Astrocyte (in vitro differentiated cells and primary cell): ENCODE measurements at regions not wholly inside any gene's neighbourhood (a gene's known extent, or its start where the extent isn't known, plus 50 kb on each side); places are given as distances from the start of the nearest gene placed in this dataset.

Experiments used
- EZH2 ChIP-seq: IDR thresholded peaks from 2 replicates; pipeline ENCODE4 v1.6.1; 2012; ENCODE audit warnings: mild to moderate bottlenecking, low read length, inconsistent platforms; ENCODE audit not compliant: insufficient read depth
- TF ChIP-seq, protein P1 (sequence below): IDR thresholded peaks from 2 replicates; pipeline ENCODE4 v1.5.1; 2011; ENCODE audit warnings: low read depth, mild to moderate bottlenecking, inconsistent platforms, low read length, moderate library complexity; ENCODE audit not compliant: insufficient read depth

DNA sequence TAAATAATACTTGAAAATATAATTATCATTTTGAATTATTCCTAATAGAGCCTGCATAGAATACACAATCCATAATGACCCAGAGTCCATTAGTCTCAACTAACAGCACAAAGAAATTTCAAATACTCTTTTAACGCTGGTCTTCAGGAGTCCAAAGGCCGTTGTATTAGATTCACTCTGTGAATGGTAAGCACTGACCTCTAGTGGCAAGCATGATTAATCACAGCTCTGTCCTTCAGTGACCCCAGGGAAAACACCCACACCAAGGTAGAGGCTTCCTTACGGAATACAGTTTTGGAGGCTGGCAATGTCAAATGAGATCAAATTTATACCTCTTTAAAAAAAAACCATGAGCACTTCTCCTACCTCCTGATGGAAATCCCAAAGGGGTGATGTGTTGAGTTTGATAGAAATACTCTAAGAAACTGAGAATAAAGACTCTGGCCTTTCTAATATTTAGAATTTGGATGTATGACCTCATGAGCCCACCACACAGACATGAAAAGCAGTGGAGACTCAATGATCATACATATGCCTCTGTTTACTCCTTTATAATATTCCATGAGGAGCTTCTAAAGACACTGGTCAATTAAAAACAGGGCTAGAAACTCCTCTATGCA lies 147.2 kb upstream of the DKK2 start:
- TF ChIP-seq, protein P1, sequence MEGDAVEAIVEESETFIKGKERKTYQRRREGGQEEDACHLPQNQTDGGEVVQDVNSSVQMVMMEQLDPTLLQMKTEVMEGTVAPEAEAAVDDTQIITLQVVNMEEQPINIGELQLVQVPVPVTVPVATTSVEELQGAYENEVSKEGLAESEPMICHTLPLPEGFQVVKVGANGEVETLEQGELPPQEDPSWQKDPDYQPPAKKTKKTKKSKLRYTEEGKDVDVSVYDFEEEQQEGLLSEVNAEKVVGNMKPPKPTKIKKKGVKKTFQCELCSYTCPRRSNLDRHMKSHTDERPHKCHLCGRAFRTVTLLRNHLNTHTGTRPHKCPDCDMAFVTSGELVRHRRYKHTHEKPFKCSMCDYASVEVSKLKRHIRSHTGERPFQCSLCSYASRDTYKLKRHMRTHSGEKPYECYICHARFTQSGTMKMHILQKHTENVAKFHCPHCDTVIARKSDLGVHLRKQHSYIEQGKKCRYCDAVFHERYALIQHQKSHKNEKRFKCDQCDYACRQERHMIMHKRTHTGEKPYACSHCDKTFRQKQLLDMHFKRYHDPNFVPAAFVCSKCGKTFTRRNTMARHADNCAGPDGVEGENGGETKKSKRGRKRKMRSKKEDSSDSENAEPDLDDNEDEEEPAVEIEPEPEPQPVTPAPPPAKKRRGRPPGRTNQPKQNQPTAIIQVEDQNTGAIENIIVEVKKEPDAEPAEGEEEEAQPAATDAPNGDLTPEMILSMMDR, result peak; percentile 90
- no peak for TF ChIP-seq EZH2
